ENCODE measurements at regions not wholly inside any gene's neighbourhood (a gene's known extent, or its start where the extent isn't known, plus 50 kb on each side); places are given as distances from the start of the nearest gene placed in this dataset.
"Not testable (repeated sequence)": the region's sequence is repeated elsewhere in the genome, so short reads cannot be mapped to it uniquely, and the experiment has no call there.

GRCh38 chr5:85392309-85392708 is 1007.6 kb upstream of the EDIL3 start:
- not testable (repeated sequence) for H3K4me1 Mint-ChIP-seq; H3K36me3 Mint-ChIP-seq (ENCODE audit: low read depth); H3K4me3 Mint-ChIP-seq; H3K9me3 Mint-ChIP-seq; H3K27me3 Mint-ChIP-seq; ATAC-seq; H3K27ac Mint-ChIP-seq; DNase-seq

GRCh38 chr5:85395526-85395925 is 1010.8 kb upstream of the EDIL3 start:
- Mint-ChIP-seq H3K4me3 (no peak overlapping the region), H3K36me3 (ENCODE audit: low read depth) (no peaks in the 10 kb centered on the region), H3K27ac (no peak overlapping the region), H3K9me3 (no peaks in the 10 kb centered on the region), H3K4me1 (no peaks in the 10 kb centered on the region), H3K27me3 (no peaks in the 10 kb centered on the region)
- DNase-seq: no peak
- no peak for ATAC-seq

GRCh38 chr5:85397451-85397850 is 1012.8 kb upstream of the EDIL3 start:
- H3K9me3 Mint-ChIP-seq: no peaks in the 10 kb centered on the region

GRCh38 chr5:85428426-85428934 is 1043.8 kb upstream of the EDIL3 start:
- Mint-ChIP-seq H3K9me3 (peaks cover 14% of the 10 kb centered on the region), H3K4me1 (no peaks in the 10 kb centered on the region), H3K36me3 (ENCODE audit: low read depth) (no peaks in the 10 kb centered on the region), H3K27ac (no peak overlapping the region), H3K27me3 (no peaks in the 10 kb centered on the region), H3K4me3 (no peak overlapping the region)
- no peak for DNase-seq
- no peak for ATAC-seq

More at GRCh38 chr5:85397451-85397850, 1012.8 kb upstream of the EDIL3 start:
- no peaks in the 10 kb centered on the region for H3K4me1 Mint-ChIP-seq
- no peaks in the 10 kb centered on the region for H3K36me3 Mint-ChIP-seq (ENCODE audit: low read depth)
- no peak overlapping the region for H3K27ac Mint-ChIP-seq
- no peaks in the 10 kb centered on the region for H3K27me3 Mint-ChIP-seq
- no peak for DNase-seq
- no peak for ATAC-seq
- H3K4me3 Mint-ChIP-seq: no peak overlapping the region

GRCh38 chr5:85431726-85432125 is 1047.0 kb upstream of the EDIL3 start:
- not testable (repeated sequence) for DNase-seq; ATAC-seq; H3K4me3 Mint-ChIP-seq; H3K36me3 Mint-ChIP-seq (ENCODE audit: low read depth); H3K27me3 Mint-ChIP-seq; H3K27ac Mint-ChIP-seq; H3K4me1 Mint-ChIP-seq
- peaks cover 14% of the 10 kb centered on the region for H3K9me3 Mint-ChIP-seq

- H3K27me3 Mint-ChIP-seq: no peaks in the 10 kb centered on the region
- H3K36me3 Mint-ChIP-seq (ENCODE audit: low read depth): no peaks in the 10 kb centered on the region
- DNase-seq (no peak), ATAC-seq (no peak)
- no peak overlapping the region for H3K4me3 Mint-ChIP-seq
- no peak overlapping the region for H3K27ac Mint-ChIP-seq
- no peaks in the 10 kb centered on the region for H3K4me1 Mint-ChIP-seq
- peaks cover 12% of the 10 kb centered on the region for H3K9me3 Mint-ChIP-seq
Observed at GRCh38 chr5:85441156-85441555, 1056.5 kb upstream of the EDIL3 start.

- Mint-ChIP-seq H3K36me3 (ENCODE audit: low read depth) (no peaks in the 10 kb centered on the region), H3K27me3 (no peaks in the 10 kb centered on the region), H3K4me1 (no peaks in the 10 kb centered on the region), H3K4me3 (no peak overlapping the region), H3K9me3 (peaks cover 13% of the 10 kb centered on the region), H3K27ac (no peak overlapping the region)
- ATAC-seq (no peak), DNase-seq (no peak)
Observed at GRCh38 chr5:85441853-85442252, 1057.2 kb upstream of the EDIL3 start.

- no peak for ATAC-seq
- Mint-ChIP-seq H3K9me3 (peaks cover 5% of the 10 kb centered on the region), H3K36me3 (ENCODE audit: low read depth) (no peaks in the 10 kb centered on the region), H3K4me1 (no peaks in the 10 kb centered on the region), H3K27ac (no peak overlapping the region), H3K4me3 (no peak overlapping the region), H3K27me3 (no peaks in the 10 kb centered on the region)
- no peak for DNase-seq
Observed at GRCh38 chr5:85452322-85453025, 1067.8 kb upstream of the EDIL3 start.

GRCh38 chr5:85453026-85453349 is 1068.3 kb upstream of the EDIL3 start:
- DNase-seq (no peak), ATAC-seq (no peak)
- Mint-ChIP-seq H3K4me1 (no peaks in the 10 kb centered on the region), H3K9me3 (peaks cover 8% of the 10 kb centered on the region), H3K27ac (no peak overlapping the region), H3K27me3 (no peaks in the 10 kb centered on the region), H3K4me3 (no peak overlapping the region), H3K36me3 (ENCODE audit: low read depth) (no peaks in the 10 kb centered on the region)

GRCh38 chr5:85458319-85458718 is 1073.6 kb upstream of the EDIL3 start:
- Mint-ChIP-seq H3K27me3 (no peaks in the 10 kb centered on the region), H3K36me3 (ENCODE audit: low read depth) (no peaks in the 10 kb centered on the region), H3K4me1 (no peaks in the 10 kb centered on the region), H3K27ac (no peak overlapping the region), H3K4me3 (no peak overlapping the region), H3K9me3 (peaks cover 4% of the 10 kb centered on the region)
- ATAC-seq: no peak
- DNase-seq: no peak

GRCh38 chr5:85462957-85463356 is 1078.3 kb upstream of the EDIL3 start:
- Mint-ChIP-seq H3K4me1 (no peaks in the 10 kb centered on the region), H3K9me3 (peaks cover 4% of the 10 kb centered on the region), H3K4me3 (no peak overlapping the region), H3K36me3 (ENCODE audit: low read depth) (no peaks in the 10 kb centered on the region), H3K27ac (no peak overlapping the region), H3K27me3 (no peaks in the 10 kb centered on the region)
- no peak for DNase-seq
- ATAC-seq: no peak

- Mint-ChIP-seq H3K9me3 (peaks cover 10% of the 10 kb centered on the region), H3K4me1 (no peaks in the 10 kb centered on the region), H3K36me3 (ENCODE audit: low read depth) (no peaks in the 10 kb centered on the region), H3K27ac (no peak overlapping the region), H3K4me3 (no peak overlapping the region), H3K27me3 (no peaks in the 10 kb centered on the region)
- DNase-seq (no peak), ATAC-seq (no peak)
Observed at GRCh38 chr5:85466423-85466822, 1081.7 kb upstream of the EDIL3 start.

- Mint-ChIP-seq H3K9me3 (peaks cover 6% of the 10 kb centered on the region), H3K27me3 (no peaks in the 10 kb centered on the region), H3K4me3 (no peak overlapping the region), H3K27ac (no peak overlapping the region), H3K36me3 (ENCODE audit: low read depth) (no peaks in the 10 kb centered on the region), H3K4me1 (no peaks in the 10 kb centered on the region)
- DNase-seq: no peak
- ATAC-seq: no peak
Observed at GRCh38 chr5:85472749-85473148, 1088.1 kb upstream of the EDIL3 start.

GRCh38 chr5:85475151-85475550 is 1090.5 kb upstream of the EDIL3 start:
- H3K36me3 Mint-ChIP-seq (ENCODE audit: low read depth); H3K4me3 Mint-ChIP-seq; H3K27me3 Mint-ChIP-seq; H3K4me1 Mint-ChIP-seq; ATAC-seq; H3K27ac Mint-ChIP-seq; DNase-seq; H3K9me3 Mint-ChIP-seq: not testable (repeated sequence)

- H3K4me1 Mint-ChIP-seq: no peaks in the 10 kb centered on the region
- no peak for DNase-seq
- no peak overlapping the region for H3K4me3 Mint-ChIP-seq
- H3K9me3 Mint-ChIP-seq: no peaks in the 10 kb centered on the region
- no peak for ATAC-seq
- no peaks in the 10 kb centered on the region for H3K27me3 Mint-ChIP-seq
- no peak overlapping the region for H3K27ac Mint-ChIP-seq
- no peaks in the 10 kb centered on the region for H3K36me3 Mint-ChIP-seq (ENCODE audit: low read depth)
Observed at GRCh38 chr5:85476617-85477016, 1091.9 kb upstream of the EDIL3 start.

- Mint-ChIP-seq H3K36me3 (ENCODE audit: low read depth) (no peaks in the 10 kb centered on the region), H3K9me3 (peaks cover 6% of the 10 kb centered on the region), H3K4me1 (no peaks in the 10 kb centered on the region), H3K27me3 (no peaks in the 10 kb centered on the region), H3K4me3 (no peak overlapping the region), H3K27ac (no peak overlapping the region)
- no peak for DNase-seq
- ATAC-seq: no peak
Observed at GRCh38 chr5:85479849-85480248, 1095.2 kb upstream of the EDIL3 start.
